DMS53 treated with DMSO at 0.1 percent for 48 hours (cell line): ENCODE measurements at regions not wholly inside any gene's neighbourhood (a gene's known extent, or its start where the extent isn't known, plus 50 kb on each side); places are given as distances from the start of the nearest gene placed in this dataset.
"Not testable (repeated sequence)": the region's sequence is repeated elsewhere in the genome, so short reads cannot be mapped to it uniquely, and the experiment has no call there.

ENCODE experiments used
- DNase-seq: peaks from one replicate; lab custom pipeline; 2025; ENCODE audit not compliant: unreplicated experiment; lab: John Stamatoyannopoulos, UW

DNA sequence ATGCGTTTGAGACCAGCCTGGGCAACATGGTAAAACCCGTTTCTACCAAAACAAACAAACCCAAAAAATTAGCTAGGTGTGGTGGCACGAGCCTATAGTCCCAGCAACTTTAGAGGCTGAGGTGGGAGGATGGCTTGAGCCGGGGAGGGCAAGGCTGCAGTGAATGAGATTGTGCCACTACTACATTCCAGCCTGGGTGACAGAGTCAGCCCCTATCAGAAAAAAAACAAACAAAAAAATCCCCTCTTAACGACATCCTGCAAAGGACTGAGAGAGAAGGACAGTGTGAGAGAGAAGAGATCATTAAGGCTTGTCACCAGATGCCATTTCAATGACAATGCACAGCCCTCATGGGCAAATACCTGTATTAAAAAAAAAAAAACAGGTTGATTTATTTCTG is 266.7 kb upstream of the ATP10A start:
- no peak for DNase-seq

DNA sequence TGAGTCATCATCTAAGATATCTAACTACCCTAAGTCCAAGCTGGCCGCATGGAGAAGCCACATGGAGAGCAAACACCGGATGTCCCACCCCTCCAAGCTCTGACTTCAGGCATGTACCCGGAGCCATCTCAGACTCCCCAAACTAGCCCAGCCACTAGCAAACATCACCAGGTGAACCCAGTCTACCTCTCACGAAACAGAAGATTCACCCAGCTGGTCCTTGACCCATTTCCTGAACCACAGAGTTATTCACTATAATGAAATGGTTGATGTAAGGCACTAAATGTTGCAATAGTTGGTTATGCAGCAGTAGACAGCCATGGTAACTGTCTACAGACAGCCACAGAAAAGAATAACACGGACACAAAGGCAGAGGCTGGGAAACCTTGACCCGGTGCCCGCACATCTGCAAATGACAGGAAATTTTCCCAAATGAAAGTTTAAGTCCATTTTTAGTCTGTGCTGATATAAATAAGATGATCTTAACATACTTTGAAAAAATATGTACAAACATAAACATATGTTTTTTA is 265.5 kb upstream of the ATP10A start:
- no peak for DNase-seq

DNA sequence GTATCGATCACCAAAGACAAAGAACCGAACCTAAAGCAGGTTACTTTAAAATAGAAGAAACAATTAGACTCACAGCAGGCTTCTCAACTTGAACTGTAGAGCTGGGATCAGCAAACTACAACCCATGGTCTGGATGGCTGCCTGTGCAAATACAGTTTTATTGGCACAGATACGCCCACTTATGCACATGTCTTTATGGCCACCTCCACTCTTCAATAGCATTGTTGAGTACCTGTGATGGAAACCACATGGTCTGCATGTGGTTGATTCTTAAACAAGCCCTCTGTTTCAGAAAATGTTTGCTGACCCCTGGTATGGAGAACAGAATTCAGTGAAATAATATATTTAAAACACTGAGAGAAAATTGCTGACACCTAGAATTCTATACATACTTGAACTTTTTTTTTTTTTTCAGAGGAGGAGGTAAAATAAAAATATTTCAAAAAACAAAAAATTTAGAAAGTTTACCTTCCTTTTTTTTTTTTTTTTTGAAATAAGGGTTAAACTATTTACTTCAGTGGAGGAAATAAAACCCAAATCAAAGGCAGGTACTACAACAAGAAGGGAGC is 263.8 kb upstream of the ATP10A start:
- no peak for DNase-seq

DNA sequence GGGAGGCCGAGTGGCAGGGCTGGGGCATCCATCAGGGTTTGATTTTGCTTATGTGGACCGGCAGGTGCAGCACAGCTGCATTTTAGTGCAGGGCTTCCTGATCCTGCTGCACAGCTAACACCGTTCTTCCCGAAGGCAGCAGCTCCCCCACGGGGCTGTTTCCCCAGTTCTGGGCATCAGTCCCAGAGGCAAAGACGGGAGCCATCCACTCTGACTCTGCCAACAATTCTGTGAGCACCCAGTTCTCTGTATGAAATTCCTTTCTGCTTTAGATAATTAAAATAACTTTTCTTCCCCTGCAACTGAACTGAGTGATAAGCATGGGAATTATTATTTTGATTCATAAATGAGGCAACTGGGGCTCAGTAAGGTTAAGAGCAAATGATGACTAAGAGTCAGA is 262.9 kb upstream of the ATP10A start:
- DNase-seq = no peak

DNA sequence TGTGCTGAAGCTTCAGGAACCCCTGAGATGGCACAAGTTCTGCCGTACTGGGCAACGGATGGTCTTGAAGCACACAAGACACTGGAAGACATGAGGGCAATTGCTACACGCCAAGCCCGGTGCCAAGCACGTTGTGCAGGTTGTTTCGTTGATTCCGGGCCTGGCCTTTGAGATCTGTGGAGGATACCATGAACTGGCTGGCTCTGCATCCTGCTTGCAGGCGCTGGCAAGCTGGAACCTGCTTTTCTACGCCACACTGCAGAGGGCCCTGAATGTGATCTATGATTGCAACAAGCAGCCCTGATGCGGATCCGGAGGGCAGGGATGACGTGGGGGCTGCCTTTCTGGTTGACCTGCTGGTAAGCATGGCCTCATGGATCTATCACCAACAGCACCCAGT is 262.5 kb upstream of the ATP10A start:
- no peak for DNase-seq

DNA sequence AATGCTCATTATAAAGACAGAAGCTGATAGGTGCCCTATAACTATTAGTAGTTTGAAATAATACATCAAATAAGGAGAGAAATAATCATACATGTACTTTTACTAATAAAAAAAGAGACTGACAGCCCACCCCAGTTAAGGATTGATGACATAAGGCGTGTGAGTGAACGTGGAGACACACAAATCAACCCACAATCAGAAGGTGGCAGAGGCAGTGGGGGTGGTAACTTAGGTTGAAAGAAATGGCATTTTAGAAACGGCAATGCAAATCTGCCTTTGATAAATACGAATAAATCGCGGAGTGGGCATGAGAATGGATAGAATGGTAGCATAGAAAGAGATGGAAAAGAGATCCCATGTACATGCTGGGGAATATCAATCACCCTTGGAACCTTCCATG is 256.2 kb upstream of the ATP10A start:
- DNase-seq = no peak

DNA sequence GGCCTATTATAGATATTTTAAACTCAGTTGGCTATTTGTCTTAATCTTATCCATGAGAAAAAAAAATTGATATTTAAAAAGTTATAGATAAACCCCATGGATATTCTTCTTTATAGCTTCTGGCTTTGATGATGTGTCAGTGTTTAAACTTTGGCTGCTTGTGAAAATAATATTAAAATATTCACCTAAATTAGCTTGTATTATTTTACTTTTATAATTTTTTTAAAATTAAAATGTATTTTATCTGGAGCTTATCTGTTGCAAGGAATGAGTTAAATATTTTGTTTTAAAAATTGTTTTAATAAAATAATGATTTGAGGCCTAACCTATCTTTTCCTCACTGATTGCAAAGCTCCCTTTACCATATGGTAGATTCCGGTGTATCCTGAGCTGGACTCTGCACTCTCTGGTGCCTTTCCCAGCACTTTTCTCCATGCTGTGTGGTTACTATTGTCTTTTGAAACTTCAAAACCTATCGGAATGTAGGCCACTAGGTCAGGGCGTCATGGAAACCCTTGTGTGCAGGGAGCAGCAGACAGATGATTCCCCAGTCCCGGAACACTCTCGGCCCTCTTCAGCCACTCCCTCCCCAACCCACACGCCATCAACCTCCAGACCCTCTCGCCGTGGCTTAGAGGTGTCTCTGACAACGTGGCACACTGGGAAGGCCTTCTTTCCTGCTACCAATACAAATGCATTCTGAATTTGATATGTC is 252.3 kb upstream of the ATP10A start:
- DNase-seq = no peak

DNA sequence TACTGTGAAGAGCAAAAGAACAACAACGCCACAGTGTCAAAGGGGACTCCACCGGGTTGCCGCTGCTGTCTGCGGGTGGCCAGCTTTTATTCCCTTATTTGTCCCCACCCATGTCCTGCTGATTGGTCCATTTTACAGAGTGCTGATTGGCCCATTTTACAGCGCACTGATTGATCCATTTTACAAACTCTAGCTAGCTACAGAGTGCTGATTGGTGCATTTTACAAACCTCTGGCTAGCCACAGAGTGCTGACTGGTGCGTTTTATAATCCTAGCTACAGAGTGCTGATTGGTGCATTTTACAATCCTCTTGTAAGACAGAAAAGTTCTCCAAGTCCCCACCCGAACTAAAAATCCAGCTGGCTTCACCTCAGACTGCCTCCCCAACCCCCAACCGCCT is 251.0 kb upstream of the ATP10A start:
- not testable (repeated sequence) for DNase-seq

DNA sequence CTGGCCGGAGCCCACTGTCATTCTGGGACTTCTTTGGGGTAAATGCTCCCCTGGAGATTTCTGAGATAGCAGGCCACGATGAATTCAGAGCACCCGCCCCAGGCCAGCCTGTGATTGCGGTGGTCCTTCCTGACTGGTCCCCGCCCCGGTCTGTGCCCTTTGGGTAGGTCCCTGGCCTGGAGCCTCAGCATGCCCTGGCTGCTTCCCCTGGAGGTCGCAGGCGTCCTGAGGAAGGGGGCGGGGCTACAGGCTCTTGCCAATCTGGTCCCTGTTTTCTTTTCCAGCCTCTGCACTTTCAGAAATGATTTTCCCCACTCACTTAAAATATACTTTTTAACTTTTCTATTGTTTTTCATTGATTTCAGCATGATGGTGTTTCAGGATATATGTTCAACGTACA is 250.2 kb upstream of the ATP10A start:
- DNase-seq = no peak

DNA sequence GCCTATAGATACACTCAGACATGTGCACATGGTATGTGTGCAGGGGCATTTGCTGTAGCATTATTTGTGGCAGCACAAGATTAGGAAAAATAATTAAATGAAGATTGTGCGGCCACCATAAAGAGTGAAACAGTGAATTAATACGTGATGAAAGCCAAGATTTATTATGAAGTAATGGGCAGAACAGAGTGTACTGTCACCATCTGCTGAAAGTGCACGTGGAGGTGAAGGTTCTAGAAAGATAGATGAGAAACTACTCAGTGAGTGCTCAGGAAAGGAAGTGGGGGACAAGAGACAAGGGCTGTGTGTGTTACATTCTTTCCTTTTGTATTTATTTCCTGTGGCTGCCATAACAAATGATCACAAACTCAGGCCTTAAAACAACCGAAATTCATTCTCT is 246.1 kb upstream of the ATP10A start:
- no peak for DNase-seq

DNA sequence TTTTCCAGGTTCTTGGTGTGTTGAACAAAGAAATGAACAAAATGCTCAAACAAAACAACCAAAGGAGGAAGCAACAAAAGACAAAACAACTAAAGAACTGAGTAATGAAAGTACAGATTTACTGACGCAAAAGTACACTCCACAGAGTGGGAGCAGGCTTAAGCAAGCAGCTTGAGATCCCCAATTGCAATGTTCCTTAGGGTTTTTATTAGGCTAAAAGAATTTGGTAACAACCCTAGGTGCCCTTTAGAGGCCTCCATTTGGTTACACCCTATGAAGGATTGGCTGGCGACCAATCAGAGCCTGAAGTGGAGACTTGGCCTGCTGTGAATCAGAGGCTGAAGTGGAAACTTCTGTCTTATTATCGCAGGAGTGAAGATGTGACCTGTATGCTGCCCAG is 243.4 kb upstream of the ATP10A start:
- no peak for DNase-seq

DNA sequence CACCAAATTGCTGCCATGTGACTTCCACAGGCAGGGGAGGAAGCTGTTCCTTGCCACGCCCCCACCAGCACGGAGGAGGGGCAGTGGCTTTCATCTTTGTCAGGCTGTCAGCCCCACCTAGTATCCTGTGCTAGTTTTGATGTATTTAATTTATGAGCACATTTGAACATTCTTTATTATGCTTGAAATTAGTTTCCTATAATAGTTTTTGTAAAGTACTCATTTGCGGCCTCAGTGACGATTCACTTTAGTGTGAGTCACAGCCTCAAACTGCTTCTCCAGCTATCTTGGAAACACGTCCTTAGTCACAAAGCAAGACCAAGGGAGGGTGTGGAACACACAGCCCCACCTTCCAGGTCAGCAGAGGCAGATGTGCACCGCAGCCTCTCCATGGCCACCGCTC is 239.9 kb upstream of the ATP10A start:
- no peak for DNase-seq

DNA sequence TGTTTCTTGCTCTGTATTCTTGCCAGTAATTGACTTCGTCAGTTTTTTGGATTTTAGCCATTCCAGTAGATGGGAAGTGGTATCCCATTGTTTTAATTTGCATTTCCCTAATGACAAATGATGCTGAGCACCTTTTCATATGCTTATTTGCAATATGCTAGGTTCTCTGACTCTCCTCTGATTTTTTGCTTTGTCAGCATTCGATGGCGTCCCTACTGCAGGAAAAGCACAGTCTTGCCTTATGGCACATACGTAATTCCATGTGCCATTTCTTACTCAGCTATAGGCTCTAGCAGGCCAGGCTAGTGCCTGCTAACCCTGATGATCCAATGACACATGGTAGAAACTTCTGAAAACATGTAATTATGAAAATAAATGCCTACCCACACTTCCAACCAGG is 239.2 kb upstream of the ATP10A start:
- no peak for DNase-seq

DNA sequence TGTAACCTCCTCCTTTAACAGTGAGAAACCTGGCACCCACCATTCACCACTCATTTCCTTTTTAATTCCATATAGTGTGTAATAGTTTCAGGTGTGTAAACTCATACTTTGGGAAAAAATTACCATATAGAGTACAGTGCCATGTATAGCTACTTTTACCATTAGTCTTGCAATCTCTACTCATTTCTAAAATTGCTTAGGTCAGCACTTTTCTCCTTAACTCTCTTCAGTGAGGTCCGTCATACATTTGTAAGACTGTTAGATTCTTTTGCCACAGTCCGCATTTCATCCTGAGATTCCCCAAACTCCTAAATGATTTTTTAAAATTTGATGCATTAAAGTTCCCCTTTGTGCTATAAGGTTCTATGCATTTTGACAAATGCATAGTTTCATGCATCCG is 238.3 kb upstream of the ATP10A start:
- no peak for DNase-seq

DNA sequence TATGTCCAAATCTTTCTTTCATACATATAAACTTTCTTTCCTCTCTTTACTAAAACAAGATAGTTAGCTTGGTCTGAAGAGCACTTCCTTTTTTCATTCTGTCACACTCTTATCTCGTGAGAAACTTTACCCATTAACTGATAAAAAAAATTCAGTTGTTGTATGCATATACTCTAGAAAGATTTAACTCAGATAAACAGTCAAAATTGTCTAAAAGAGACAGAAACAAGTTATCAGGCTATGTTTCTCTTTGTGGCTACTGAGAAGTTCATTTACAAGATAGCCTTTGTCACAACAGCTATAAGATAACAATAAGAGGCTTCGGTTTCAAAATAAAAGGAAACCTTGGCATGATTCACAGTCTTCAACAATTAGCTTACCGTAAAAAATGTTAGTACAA is 235.7 kb upstream of the ATP10A start:
- no peak for DNase-seq

DNA sequence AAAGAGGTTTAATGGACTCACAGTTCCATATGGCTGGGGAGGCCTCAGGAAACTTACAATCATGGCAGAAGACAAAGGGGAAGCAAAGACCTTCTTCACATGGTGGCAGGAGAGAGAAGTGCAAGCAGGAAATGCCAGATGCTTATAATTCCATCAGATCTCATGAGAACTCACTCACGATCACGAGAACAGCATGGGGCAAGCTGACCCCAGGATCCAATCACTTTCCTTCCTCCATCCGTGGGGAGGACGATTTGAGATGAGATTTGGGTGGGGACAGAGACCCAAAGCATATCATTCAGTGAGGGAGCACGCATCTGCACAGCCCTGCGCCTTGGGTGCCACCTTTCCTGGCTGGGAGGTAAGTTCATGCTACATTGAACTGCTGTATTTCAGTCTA is 234.1 kb upstream of the ATP10A start:
- DNase-seq = no peak

DNA sequence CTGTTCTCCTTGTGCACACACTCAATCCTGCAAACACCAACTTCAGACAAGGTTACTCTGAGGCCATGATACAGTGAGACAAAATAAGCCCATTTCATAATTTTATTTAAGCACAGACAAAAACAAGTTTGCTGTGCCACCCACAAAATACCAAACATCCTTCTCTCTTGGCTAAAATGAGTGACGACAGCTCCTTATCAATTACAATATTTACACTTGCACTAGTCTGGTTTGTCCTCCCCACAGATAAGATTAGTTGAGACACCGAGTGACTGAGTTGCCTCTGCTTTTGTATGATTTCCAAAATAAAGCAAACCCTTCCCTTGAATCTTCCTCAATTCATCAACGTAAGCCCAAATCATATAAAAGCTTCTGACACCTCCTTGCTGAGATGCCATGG is 233.5 kb upstream of the ATP10A start:
- no peak for DNase-seq

DNA sequence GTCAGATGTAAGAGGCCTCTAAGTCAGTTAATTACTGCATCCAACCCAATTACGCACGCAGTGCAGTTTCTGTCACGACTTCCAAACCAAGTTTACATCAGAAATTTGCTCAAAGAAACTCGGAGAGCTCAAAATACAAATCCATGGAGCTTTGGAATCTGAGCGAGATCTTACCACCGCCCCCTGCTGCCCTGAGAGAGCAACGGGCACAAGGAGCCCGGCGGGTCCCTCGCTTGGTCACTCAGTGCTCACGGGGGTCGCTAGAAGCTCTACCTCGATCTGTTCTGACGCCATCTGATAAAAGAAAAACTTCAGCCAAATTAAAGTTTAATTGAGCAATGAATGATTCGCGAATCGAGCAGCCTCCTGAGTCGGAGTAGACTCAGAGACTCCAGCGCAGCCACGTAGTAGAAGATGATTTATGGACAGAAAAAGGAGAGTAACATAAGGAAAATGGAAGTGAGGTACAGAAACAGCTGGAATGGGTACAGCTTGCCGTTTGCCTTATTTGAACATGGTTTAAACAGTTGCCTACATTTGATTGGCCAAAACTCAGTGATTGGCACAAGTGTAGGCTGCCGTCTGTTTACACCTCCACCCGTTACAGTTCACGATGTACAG is 232.7 kb upstream of the ATP10A start:
- DNase-seq = no peak

DNA sequence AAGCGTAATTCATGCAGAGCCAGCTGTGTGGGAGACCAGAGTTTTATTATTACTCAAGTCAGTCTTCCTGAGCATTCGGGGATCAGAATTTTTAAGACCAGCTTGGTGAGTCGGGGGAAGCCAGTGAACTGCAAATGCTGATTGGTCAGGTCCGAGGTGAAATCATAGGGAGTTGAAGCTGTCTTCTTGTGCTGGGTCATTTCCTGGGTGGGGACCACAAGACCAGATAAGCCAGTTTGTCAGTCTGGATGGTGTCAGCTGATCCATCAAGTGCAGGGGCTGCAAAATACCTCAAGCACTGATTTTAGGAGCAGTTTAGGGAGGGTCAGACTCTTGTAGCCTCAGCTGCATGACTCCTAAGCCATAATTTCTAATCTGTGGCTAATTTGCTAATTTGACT is 228.1 kb upstream of the ATP10A start:
- DNase-seq = no peak

DNA sequence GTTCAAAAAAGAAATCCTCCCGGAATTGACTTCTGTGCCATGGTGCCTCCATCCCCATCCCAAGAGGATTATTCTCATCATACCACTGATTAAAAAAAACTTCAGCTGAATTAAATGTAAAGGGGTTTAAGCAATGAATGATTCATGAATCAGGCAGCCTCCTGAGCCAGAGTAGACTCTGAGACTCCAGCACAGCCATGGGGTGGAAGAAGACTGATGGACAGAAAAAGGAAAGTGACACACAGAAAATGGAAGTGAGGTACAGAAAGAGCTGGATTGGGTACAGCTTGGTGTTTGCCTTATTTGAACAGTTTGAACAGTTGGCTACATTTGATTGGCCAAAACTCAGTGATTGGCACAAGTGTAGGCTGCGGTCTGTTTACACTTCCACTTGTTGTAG is 224.8 kb upstream of the ATP10A start:
- DNase-seq = no peak

DNA sequence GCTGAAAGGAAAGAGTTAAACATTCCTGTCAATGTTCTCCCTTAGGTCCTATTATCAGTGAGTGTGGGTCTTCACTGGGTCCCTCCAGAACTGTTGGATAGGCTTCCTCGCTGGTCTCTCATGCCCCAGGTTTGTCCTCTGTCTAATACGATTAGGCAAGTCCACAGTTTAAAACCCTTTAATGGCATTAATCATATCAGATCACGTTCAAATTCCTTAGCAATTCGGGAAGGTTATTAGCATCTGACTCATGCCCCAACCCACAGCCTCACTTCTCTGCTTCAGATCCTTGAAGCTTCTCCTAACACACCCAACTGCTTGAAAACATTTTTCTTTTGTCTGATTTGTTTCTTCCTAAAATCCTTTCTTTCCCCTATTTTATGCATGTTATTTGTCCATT is 224.3 kb upstream of the ATP10A start:
- no peak for DNase-seq

DNA sequence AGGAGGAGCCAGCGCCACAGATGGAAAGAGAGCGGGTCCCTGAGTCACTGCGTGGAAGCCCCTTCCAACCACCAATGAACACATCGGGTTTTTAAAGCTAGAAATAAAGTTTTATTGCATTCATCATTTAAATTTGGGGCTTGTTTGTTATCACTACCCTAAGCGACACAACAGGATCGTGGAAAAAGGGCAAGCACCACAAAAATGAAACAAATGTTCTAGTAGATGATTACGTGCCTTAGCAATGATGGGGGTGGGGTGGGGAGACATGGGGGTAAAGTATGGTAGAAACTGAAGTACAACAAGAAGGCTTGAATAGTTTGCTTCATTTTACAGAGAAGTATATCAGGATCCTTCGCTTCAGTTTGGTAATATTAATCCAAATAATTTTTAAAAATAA is 221.6 kb upstream of the ATP10A start:
- DNase-seq = no peak

DNA sequence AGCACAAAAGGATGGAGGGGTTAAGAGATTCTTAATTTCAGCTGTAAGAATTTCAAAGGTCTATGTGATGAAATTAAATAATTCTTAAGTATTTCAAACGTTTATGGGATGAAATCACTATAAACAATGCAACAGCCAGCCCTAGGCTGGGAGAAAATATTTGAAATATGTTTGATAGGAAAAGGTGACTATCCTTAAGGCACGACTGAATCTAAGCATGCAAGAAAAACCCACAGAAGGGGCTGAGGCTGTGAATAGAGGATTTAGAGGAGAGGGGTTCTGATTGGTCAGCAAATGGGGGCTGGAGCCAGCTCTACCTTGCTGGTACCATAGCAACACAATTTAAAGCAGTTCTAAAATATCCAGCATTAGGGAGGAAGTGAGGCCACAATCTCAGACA is 220.8 kb upstream of the ATP10A start:
- DNase-seq = no peak
